SK-N-SH (cell line): ENCODE measurements at regions not wholly inside any gene's neighbourhood (a gene's known extent, or its start where the extent isn't known, plus 50 kb on each side); places are given as distances from the start of the nearest gene placed in this dataset.

Source experiments
- ELF1 ChIP-seq: IDR thresholded peaks from 2 replicates; pipeline ENCODE4 v1.4.0; 2012
- RCOR1 ChIP-seq: fragments of 150-350 bp; IDR thresholded peaks from 2 replicates; pipeline ENCODE4 v1.6.1; 2017; ENCODE audit warnings: antibody characterized with exemption, low read length
- TAF1 ChIP-seq: IDR thresholded peaks from 2 replicates; pipeline ENCODE4 v1.6.1; 2012; ENCODE audit warnings: low read depth, mild to moderate bottlenecking, low read length, moderate library complexity, borderline replicate concordance

- TF ChIP-seq ELF1: no peak
- TF ChIP-seq TAF1: no peak
- TF ChIP-seq RCOR1: no peak
Observed at GRCh38 chr4:38279077-38279476, 318.9 kb downstream of the PTTG2 start.
